CD4-positive, alpha-beta T cell (primary cell): ENCODE measurements at regions not wholly inside any gene's neighbourhood (a gene's known extent, or its start where the extent isn't known, plus 50 kb on each side); places are given as distances from the start of the nearest gene placed in this dataset.

ENCODE experiments used
- ATAC-seq: fragments of 200-7000 bp; cut with Tn5 transposase; one replicate; pipeline ENCODE4 v1.10.0; 2022; ENCODE audit warnings: mild to moderate bottlenecking; ENCODE audit not compliant: poor library complexity
- CTCF ChIA-PET: fragments of 350-600 bp; sonication (Branson Sonifier 250); formaldehyde crosslinking; loops from one replicate; lab custom pipeline; 2021; ENCODE audit warnings: antibody characterized with exemption, inconsistent platforms; lab: Charles Lee
- POLR2A ChIA-PET: fragments of 350-600 bp; sonication (Branson Sonifier 250); formaldehyde crosslinking; loops from one replicate; lab custom pipeline; 2021; ENCODE audit warnings: antibody characterized with exemption, inconsistent platforms; lab: Charles Lee
- DNase-seq, 14 experiments: peaks; one replicate each; pipeline ENCODE4 v3.0.0-alpha.2; 2013 to 2020; ENCODE audit warnings: mixed read lengths in 2 of 14
- H3K27ac ChIP-seq, 2 donors: one replicate each; pipeline versions ENCODE4 v1.5.1 to v1.7.0; 2013; ENCODE audit warnings: low read length in 2 of 2, low read depth in 1 of 2, mild to moderate bottlenecking in 1 of 2
- H3K27me3 ChIP-seq, 2 experiments: 1 replicate in 1 of 2; 2 replicates in 1 of 2; pipeline versions ENCODE4 v1.6.1 to v1.7.0; 2013; ENCODE audit warnings: low read length in 2 of 2, control low read depth in 1 of 2, mild to moderate bottlenecking in 1 of 2, moderate library complexity in 1 of 2; ENCODE audit not compliant: insufficient read depth in 2 of 2, control insufficient read depth in 1 of 2
- H3K36me3 ChIP-seq: one replicate; pipeline ENCODE4 v1.6.1; 2013; ENCODE audit warnings: low read length, control low read depth; ENCODE audit not compliant: insufficient read depth
- H3K4me1 ChIP-seq: one replicate; pipeline ENCODE4 v1.6.1; 2013; ENCODE audit warnings: low read length, control low read depth; ENCODE audit not compliant: insufficient read depth
- H3K4me3 ChIP-seq: one replicate; pipeline ENCODE4 v1.5.1; 2013; ENCODE audit warnings: mild to moderate bottlenecking, low read length, moderate library complexity
- H3K9me3 ChIP-seq, 2 experiments: 1 replicate in 1 of 2; 2 replicates in 1 of 2; pipeline versions ENCODE4 v1.6.1 to v1.7.0; 2013; ENCODE audit warnings: low read length in 2 of 2, mild to moderate bottlenecking in 2 of 2, control low read depth in 1 of 2, moderate library complexity in 1 of 2; ENCODE audit not compliant: control insufficient read depth in 1 of 2, insufficient read depth in 1 of 2
- H3K27ac Mint-ChIP-seq: one replicate; pipeline ENCODE4 v1.8.0; 2020; ENCODE audit warnings: mixed read lengths
- H3K27me3 Mint-ChIP-seq: one replicate; pipeline ENCODE4 v1.8.0; 2021; ENCODE audit warnings: mixed read lengths
- H3K36me3 Mint-ChIP-seq: one replicate; pipeline ENCODE4 v1.8.0; 2021; ENCODE audit warnings: low read depth, mixed read lengths
- H3K4me1 Mint-ChIP-seq: one replicate; pipeline ENCODE4 v1.8.0; 2021; ENCODE audit warnings: low read depth, mixed read lengths
- H3K4me3 Mint-ChIP-seq: one replicate; pipeline ENCODE4 v1.8.0; 2020; ENCODE audit warnings: mild to moderate bottlenecking, mixed read lengths
- H3K9me3 Mint-ChIP-seq: one replicate; pipeline ENCODE4 v1.8.0; 2020; ENCODE audit warnings: mixed read lengths
- CTCF ChIP-seq: fragments of 200-600 bp; IDR thresholded peaks from one replicate; pipeline ENCODE4 v1.8.0; 2022; ENCODE audit warnings: antibody characterized with exemption, mild to moderate bottlenecking
- intact Hi-C, 2 experiments: fragments of 100-400 bp; cut with DNase I in 1 of 2; cut with micrococcal nuclease in 1 of 2; formaldehyde crosslinking; loops; one replicate each; pipeline versions ENCODE4 v1.15.1 to v1.9.0; 2023 to 2025; cut with DNase I, micrococcal nuclease

GRCh38 chr2:18402831-18403230 lies 157.6 kb downstream of the RDH14 start:
- intact Hi-C loops: no loop called here
- no peaks in the 10 kb centered on the region for H3K4me1 Mint-ChIP-seq
- Histone ChIP-seq H3K36me3 (no peaks in the 10 kb centered on the region), H3K4me3 (no peak overlapping the region), H3K27me3 (peaks cover 0 to 8% of the 10 kb centered on the region in 2 experiments), H3K9me3 (no peaks in the 10 kb centered on the region), H3K4me1 (no peaks in the 10 kb centered on the region), H3K27ac (no peak overlapping the region)
- peaks cover 15% of the 10 kb centered on the region for H3K27me3 Mint-ChIP-seq
- no peak for DNase-seq
- H3K36me3 Mint-ChIP-seq: no peaks in the 10 kb centered on the region
- H3K27ac Mint-ChIP-seq: no peak overlapping the region
- no peaks in the 10 kb centered on the region for H3K9me3 Mint-ChIP-seq
- ChIA-PET CTCF (interaction anchor here (1.3 kb wide), 1 partner anchor 9 kb away, joined by 3 read pairs; no protein-coding TSS in a partner anchor), POLR2A (no interaction called here)
- no peak overlapping the region for H3K4me3 Mint-ChIP-seq
- ATAC-seq: no peak
- no peak for TF ChIP-seq CTCF

DNA sequence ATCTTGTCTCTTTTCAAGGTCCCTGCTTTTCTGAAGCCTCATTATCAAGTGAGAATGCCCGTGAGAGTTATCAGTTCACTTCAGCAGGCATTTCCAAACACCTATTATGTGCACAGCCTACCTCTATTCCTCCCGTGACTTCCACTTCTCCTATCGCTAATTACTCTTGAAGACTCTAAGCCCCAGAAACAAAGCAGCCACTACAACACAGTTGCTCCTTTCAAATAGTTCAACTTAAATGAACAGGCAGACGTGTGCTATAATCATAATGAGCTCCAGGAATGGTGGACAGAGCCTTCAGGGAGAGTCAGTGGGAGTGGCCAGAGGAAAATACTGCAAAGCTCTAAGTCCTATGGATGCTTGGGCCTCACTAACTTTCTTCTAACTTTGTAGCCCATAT lies 159.0 kb downstream of the RDH14 start:
- Histone ChIP-seq H3K27me3 (peaks cover 0 to 8% of the 10 kb centered on the region in 2 experiments), H3K9me3 (no peaks in the 10 kb centered on the region), H3K36me3 (no peaks in the 10 kb centered on the region), H3K27ac (no peak overlapping the region), H3K4me3 (no peak overlapping the region), H3K4me1 (no peaks in the 10 kb centered on the region)
- no peaks in the 10 kb centered on the region for H3K4me1 Mint-ChIP-seq
- H3K27ac Mint-ChIP-seq: no peak overlapping the region
- H3K4me3 Mint-ChIP-seq: no peak overlapping the region
- TF ChIP-seq CTCF: no peak
- H3K36me3 Mint-ChIP-seq: no peaks in the 10 kb centered on the region
- no peaks in the 10 kb centered on the region for H3K9me3 Mint-ChIP-seq
- H3K27me3 Mint-ChIP-seq: peaks cover 21% of the 10 kb centered on the region
- ATAC-seq: no peak
- POLR2A ChIA-PET: no interaction called here
- intact Hi-C loops: no loop called here
- CTCF ChIA-PET: interaction anchor here (1.3 kb wide), 1 partner anchor 10 kb away, joined by 3 read pairs; no protein-coding TSS in a partner anchor
- DNase-seq: no peak

DNA sequence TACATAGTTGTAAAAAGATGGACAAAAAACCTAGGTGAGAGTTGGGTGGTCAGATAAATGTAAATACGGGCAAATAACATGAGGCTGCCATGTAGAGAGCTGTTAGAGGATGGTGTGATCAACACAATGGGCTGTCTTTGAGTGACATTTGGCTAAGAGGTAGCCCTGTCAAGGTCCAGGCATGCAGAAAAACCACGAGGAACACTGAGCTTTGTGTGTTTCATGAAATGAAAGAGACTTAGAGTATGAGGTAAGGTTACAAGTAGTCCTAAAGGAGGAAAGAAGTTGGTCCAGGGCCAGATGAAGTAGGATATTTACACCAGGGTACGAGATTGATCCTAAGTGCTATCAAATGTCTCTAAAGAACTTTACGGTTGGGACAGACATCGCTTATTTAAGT lies 160.9 kb downstream of the RDH14 start:
- Mint-ChIP-seq H3K27me3 (peaks cover 10% of the 10 kb centered on the region), H3K27ac (no peak overlapping the region), H3K4me3 (no peak overlapping the region), H3K4me1 (no peaks in the 10 kb centered on the region), H3K36me3 (no peaks in the 10 kb centered on the region), H3K9me3 (no peaks in the 10 kb centered on the region)
- POLR2A ChIA-PET: no interaction called here
- TF ChIP-seq CTCF: no peak
- ATAC-seq (no peak), DNase-seq (no peak)
- intact Hi-C loops: no loop called here
- Histone ChIP-seq H3K27ac (no peak overlapping the region), H3K9me3 (no peaks in the 10 kb centered on the region), H3K4me1 (no peaks in the 10 kb centered on the region), H3K4me3 (no peak overlapping the region), H3K36me3 (no peaks in the 10 kb centered on the region), H3K27me3 (peaks cover 0 to 12% of the 10 kb centered on the region in 2 experiments)
- CTCF ChIA-PET: interaction anchor here (1.2 kb wide), 1 partner anchor 9 kb away, joined by 3 read pairs; no protein-coding TSS in a partner anchor
